HG03060 (cell line): ENCODE measurements at regions not wholly inside any gene's neighbourhood (a gene's known extent, or its start where the extent isn't known, plus 50 kb on each side); places are given as distances from the start of the nearest gene placed in this dataset.
A peak's percentile ranks its signal among the peaks of the same experiment; 100 is the strongest.
"Not testable (repeated sequence)": the region's sequence is repeated elsewhere in the genome, so short reads cannot be mapped to it uniquely, and the experiment has no call there.

Source experiments
- ATAC-seq: cut with Tn5 transposase; IDR thresholded peaks from one replicate; pipeline ENCODE4 v1.9.1; 2021; ENCODE audit warnings: low read depth, moderate number of reproducible peaks; ENCODE audit not compliant: unreplicated experiment

GRCh38 chr12:131213896-131214442, 260.3 kb downstream of the ADGRD1 start:
- ATAC-seq = no peak

- ATAC-seq = not testable (repeated sequence)
Measured at GRCh38 chr12:131214936-131215335, 261.2 kb downstream of the ADGRD1 start.

- not testable (repeated sequence) for ATAC-seq
Measured at GRCh38 chr12:131216587-131216986, 262.9 kb downstream of the ADGRD1 start.

- ATAC-seq = no peak
Measured at GRCh38 chr12:131217024-131217586, 263.4 kb downstream of the ADGRD1 start.

- ATAC-seq = no peak
Measured at GRCh38 chr12:131218026-131218922, 264.6 kb downstream of the ADGRD1 start.

GRCh38 chr12:131218923-131219669, 265.4 kb downstream of the ADGRD1 start:
- no peak for ATAC-seq

- no peak for ATAC-seq
Measured at GRCh38 chr12:131219670-131220330, 266.1 kb downstream of the ADGRD1 start.

GRCh38 chr12:131220331-131220685, 266.6 kb downstream of the ADGRD1 start:
- ATAC-seq = no peak

- no peak for ATAC-seq
Measured at GRCh38 chr12:131221061-131221956, 267.6 kb downstream of the ADGRD1 start.

- ATAC-seq = no peak
Measured at GRCh38 chr12:131221957-131222328, 268.2 kb downstream of the ADGRD1 start.

- ATAC-seq = peak; percentile 70
Measured at GRCh38 chr12:131222329-131223139, 268.8 kb downstream of the ADGRD1 start.

GRCh38 chr12:131223171-131223761, 269.6 kb downstream of the ADGRD1 start:
- ATAC-seq = no peak

- no peak for ATAC-seq
Measured at GRCh38 chr12:131223791-131224225, 270.1 kb downstream of the ADGRD1 start.

- ATAC-seq = not testable (repeated sequence)
Measured at GRCh38 chr12:131224226-131225065, 270.7 kb downstream of the ADGRD1 start.

GRCh38 chr12:131225066-131225380, 271.3 kb downstream of the ADGRD1 start:
- ATAC-seq = not testable (repeated sequence)

- ATAC-seq = no peak
Measured at GRCh38 chr12:131226345-131227265, 272.9 kb downstream of the ADGRD1 start.
